ENCODE measurements at regions not wholly inside any gene's neighbourhood (a gene's known extent, or its start where the extent isn't known, plus 50 kb on each side); places are given as distances from the start of the nearest gene placed in this dataset.
A peak's percentile ranks its signal among the peaks of the same experiment; 100 is the strongest.

DNA sequence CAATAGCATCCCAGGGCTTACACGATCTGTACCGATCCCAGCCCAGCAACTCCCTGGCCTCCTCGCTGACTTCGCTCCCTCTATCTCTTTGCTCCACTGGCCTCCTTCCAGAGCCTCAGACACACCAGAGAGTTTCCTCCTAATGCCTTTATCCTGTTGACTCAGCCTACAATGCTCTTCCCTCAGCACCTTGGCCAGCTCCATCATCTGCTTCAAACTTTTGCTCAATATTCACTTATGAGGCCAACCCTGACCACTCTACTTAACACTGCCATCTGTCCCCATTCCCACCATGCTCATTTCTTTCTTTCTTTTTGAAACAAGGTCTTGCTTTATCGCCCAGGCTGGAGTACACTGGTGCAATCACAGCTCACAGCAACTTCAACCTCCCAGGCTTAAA, 180.9 kb downstream of the CEP170 start:
- TF ChIP-seq, protein P1, sequence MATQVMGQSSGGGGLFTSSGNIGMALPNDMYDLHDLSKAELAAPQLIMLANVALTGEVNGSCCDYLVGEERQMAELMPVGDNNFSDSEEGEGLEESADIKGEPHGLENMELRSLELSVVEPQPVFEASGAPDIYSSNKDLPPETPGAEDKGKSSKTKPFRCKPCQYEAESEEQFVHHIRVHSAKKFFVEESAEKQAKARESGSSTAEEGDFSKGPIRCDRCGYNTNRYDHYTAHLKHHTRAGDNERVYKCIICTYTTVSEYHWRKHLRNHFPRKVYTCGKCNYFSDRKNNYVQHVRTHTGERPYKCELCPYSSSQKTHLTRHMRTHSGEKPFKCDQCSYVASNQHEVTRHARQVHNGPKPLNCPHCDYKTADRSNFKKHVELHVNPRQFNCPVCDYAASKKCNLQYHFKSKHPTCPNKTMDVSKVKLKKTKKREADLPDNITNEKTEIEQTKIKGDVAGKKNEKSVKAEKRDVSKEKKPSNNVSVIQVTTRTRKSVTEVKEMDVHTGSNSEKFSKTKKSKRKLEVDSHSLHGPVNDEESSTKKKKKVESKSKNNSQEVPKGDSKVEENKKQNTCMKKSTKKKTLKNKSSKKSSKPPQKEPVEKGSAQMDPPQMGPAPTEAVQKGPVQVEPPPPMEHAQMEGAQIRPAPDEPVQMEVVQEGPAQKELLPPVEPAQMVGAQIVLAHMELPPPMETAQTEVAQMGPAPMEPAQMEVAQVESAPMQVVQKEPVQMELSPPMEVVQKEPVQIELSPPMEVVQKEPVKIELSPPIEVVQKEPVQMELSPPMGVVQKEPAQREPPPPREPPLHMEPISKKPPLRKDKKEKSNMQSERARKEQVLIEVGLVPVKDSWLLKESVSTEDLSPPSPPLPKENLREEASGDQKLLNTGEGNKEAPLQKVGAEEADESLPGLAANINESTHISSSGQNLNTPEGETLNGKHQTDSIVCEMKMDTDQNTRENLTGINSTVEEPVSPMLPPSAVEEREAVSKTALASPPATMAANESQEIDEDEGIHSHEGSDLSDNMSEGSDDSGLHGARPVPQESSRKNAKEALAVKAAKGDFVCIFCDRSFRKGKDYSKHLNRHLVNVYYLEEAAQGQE (IDR thresholded peaks at IDR 0.05; ENCODE audit: insufficient read depth in 1 of 2, low read depth in 2 of 2, low read length in 2 of 2) = peak; percentile 10 to 67; a peak in 2 of 4 replicates

GRCh38 chr1:243019030-243019635, 235.9 kb downstream of the CEP170 start:
- TF ChIP-seq, protein P1 (IDR thresholded peaks at IDR 0.05; ENCODE audit: insufficient read depth in 1 of 2, low read depth in 2 of 2, low read length in 2 of 2) = 0 out of 4 replicates have a peak, but pooled peaks of 1 of the 2 experiments have one; percentile 25

DNA sequence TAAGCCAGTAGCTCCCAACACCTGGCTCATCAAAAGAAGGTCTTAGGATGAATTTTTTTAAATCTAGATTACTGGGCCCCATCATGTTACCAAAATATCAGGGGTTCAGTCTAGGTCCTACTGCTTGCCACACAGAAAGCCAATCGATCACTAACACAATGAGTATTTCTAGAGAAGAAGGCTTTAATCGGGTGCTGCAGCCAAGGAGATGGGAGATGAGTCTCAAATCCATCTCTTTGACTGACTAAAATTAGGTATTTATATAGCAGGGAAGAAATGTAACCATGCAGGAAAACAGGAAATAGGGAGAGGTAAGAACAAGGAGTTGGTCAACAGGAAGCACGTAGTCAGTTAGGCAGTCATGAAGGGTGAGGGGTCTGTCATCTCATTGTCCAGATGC, 288.2 kb downstream of the CEP170 start:
- TF ChIP-seq TAF1 (IDR thresholded peaks at IDR 0.05; ENCODE audit: borderline replicate concordance, insufficient read depth, low read length) (no peak), FOXP2 (optimal IDR thresholded peaks at IDR 0.05; ENCODE audit: borderline replicate concordance, extremely low read depth, extremely low read length, insufficient read depth) (no peak), POLR2AphosphoS5 (IDR thresholded peaks at IDR 0.05; ENCODE audit: low read depth, low read length) (no peak), SIN3A (IDR thresholded peaks at IDR 0.05; ENCODE audit: borderline replicate concordance, insufficient read depth, low read length) (no peak)
- TF ChIP-seq, protein P1 (IDR thresholded peaks at IDR 0.05; ENCODE audit: insufficient read depth in 1 of 2, low read depth in 2 of 2, low read length in 2 of 2) = no peak

DNA sequence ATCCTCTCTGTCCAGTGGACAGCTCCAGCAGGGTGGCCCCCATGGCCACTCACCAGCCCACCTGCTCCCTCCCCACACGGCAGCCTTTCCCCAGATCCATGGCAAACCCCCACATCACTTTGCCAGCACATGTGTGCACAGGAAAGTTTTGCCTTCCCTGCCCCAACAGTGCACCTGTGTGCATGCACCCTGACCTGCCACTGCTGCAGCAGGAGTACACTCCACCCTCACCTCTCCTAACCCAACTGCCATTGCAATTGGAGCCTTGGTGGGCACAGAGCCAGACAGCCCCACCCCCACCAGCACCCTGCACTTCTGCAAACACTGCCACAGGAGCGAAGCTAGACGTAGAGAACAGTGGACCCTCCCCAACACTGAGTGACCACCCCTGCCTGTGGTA, 308.9 kb downstream of the CEP170 start:
- TF ChIP-seq POLR2AphosphoS5 (IDR thresholded peaks at IDR 0.05; ENCODE audit: low read depth, low read length) (no peak), TAF1 (IDR thresholded peaks at IDR 0.05; ENCODE audit: borderline replicate concordance, insufficient read depth, low read length) (no peak), SIN3A (IDR thresholded peaks at IDR 0.05; ENCODE audit: borderline replicate concordance, insufficient read depth, low read length) (no peak), FOXP2 (optimal IDR thresholded peaks at IDR 0.05; ENCODE audit: borderline replicate concordance, extremely low read depth, extremely low read length, insufficient read depth) (no peak)
- TF ChIP-seq, protein P1 (IDR thresholded peaks at IDR 0.05; ENCODE audit: insufficient read depth in 1 of 2, low read depth in 2 of 2, low read length in 2 of 2) = no peak

DNA sequence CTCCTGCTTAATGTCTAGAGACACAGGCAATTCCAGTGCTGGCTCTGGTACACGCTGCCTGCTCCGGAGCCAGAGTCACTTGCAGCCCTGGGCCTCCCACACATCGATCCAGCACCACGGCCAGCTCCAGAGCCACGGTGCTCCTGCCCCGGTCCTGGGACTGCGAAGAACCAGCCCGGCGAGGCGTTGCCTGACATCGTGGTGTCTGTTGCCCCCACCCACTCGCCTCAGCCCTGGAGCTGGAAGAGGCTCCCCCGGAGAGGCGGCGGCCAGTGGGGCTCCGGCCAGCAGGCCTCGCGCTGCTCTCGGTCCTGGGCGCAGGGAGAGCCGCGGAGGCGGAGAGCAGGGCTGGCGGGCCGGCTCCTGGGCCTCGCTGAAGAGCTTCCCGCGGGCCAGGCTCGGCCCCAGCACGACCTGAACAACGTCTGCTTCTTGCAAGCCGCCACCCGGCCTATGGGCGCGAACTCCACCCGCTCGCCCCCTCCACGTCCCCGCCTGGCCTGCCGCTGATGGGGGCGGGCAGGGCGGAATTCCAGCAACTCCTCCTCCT, 364.8 kb downstream of the CEP170 start:
- no peak for TF ChIP-seq TAF1 (IDR thresholded peaks at IDR 0.05; ENCODE audit: borderline replicate concordance, insufficient read depth, low read length)
- TF ChIP-seq, protein P1 (IDR thresholded peaks at IDR 0.05; ENCODE audit: insufficient read depth in 1 of 2, low read depth in 2 of 2, low read length in 2 of 2) = peak; percentile 76 to 89
